ENCODE measurements at regions not wholly inside any gene's neighbourhood (a gene's known extent, or its start where the extent isn't known, plus 50 kb on each side); places are given as distances from the start of the nearest gene placed in this dataset.

- Histone ChIP-seq H4K20me1 (replicated peaks; ENCODE audit: insufficient read depth) (no peaks in the 10 kb centered on the region), H3K9me2 (ENCODE audit: insufficient read depth) (no peaks in the 10 kb centered on the region; the same call in 1 of the 2 replicates), H3K27ac (ENCODE audit: low read depth) (no peak overlapping the region), H3K4me2 (no peak overlapping the region), H3K4me3 (no peak overlapping the region), H3K79me2 (replicated peaks; ENCODE audit: insufficient read depth) (no peaks in the 10 kb centered on the region), H3K36me3 (ENCODE audit: insufficient read depth) (no peaks in the 10 kb centered on the region), H3K4me1 (ENCODE audit: insufficient read depth) (no peaks in the 10 kb centered on the region), H3K27me3 (ENCODE audit: insufficient read depth) (no peaks in the 10 kb centered on the region), H3F3A (replicated peaks; ENCODE audit: low read depth) (no peaks in the 10 kb centered on the region), H2AFZ (no peak overlapping the region)
- TF ChIP-seq ZNF331 (CRISPR knock-in tag; IDR thresholded peaks at IDR 0.05; ENCODE audit: low read depth) (no peak), CTCF (conservative IDR thresholded peaks at IDR 0.05; ENCODE audit: low read depth in 2 of 2) (peak; percentile 58 to 77)
- no peaks in the 10 kb centered on the region for H3K4me1 Mint-ChIP-seq
- DNase-seq (ENCODE audit: low spot score): peak; percentile 57
- H3K36me3 Mint-ChIP-seq (ENCODE audit: low read depth): no peaks in the 10 kb centered on the region
- peaks cover 3% of the 10 kb centered on the region; the same call in 1 of the 3 replicates for H3K9me3 Mint-ChIP-seq
- H3K27me3 Mint-ChIP-seq (ENCODE audit: insufficient read depth, low read depth, poor library complexity): peaks cover 3% of the 10 kb centered on the region
- no peak overlapping the region for H3K4me3 Mint-ChIP-seq
- H3K27ac Mint-ChIP-seq: no peak overlapping the region
- peak; percentile 89 for ATAC-seq
Measured at GRCh38 chr6:84549917-84550316, 214.5 kb downstream of the TBX18 start.

DNA sequence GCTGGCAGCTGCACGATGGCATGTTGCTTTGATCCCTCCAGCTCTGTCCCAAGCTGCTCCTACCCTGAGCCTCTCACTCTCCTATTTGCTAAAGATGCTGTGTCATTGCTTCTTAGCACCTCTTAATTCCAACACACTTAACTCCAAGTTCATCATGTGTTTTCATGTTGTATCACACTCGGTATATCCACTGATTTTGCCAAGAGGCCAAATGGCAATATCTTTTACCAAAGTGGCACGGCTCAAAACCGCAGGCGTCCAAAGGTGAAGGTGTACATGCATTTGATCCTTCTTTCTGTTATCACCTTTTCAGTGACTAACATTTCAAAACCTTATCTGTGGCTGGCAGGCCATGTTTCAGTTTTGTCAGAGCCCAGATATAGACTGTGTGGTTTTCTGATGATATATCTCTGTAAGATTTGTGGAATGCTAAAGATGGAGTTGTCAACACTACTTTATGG lies 217.0 kb downstream of the TBX18 start:
- Histone ChIP-seq H3K9me2 (ENCODE audit: insufficient read depth) (no peaks in the 10 kb centered on the region; the same call in 1 of the 2 replicates), H3K36me3 (ENCODE audit: insufficient read depth) (no peaks in the 10 kb centered on the region), H3F3A (replicated peaks; ENCODE audit: low read depth) (no peaks in the 10 kb centered on the region), H4K20me1 (replicated peaks; ENCODE audit: insufficient read depth) (no peaks in the 10 kb centered on the region), H3K4me2 (no peak overlapping the region), H3K4me1 (ENCODE audit: insufficient read depth) (no peaks in the 10 kb centered on the region), H3K79me2 (replicated peaks; ENCODE audit: insufficient read depth) (no peaks in the 10 kb centered on the region), H3K4me3 (no peak overlapping the region), H3K27ac (ENCODE audit: low read depth) (no peak overlapping the region), H3K27me3 (ENCODE audit: insufficient read depth) (no peaks in the 10 kb centered on the region), H2AFZ (0 out of 2 replicates have a peak overlapping the region, but pooled peaks have one; percentile 16)
- Mint-ChIP-seq H3K27me3 (ENCODE audit: insufficient read depth, low read depth, poor library complexity) (peaks cover 3% of the 10 kb centered on the region), H3K36me3 (ENCODE audit: low read depth) (no peaks in the 10 kb centered on the region), H3K27ac (no peak overlapping the region), H3K9me3 (peaks cover 20% of the 10 kb centered on the region), H3K4me1 (no peaks in the 10 kb centered on the region), H3K4me3 (no peak overlapping the region)
- ATAC-seq: no peak
- no peak for DNase-seq (ENCODE audit: low spot score)
- no peak for TF ChIP-seq CTCF (conservative IDR thresholded peaks at IDR 0.05; ENCODE audit: low read depth in 2 of 2)
- no peak for TF ChIP-seq NANOG (IDR thresholded peaks at IDR 0.05; ENCODE audit: borderline replicate concordance)

DNA sequence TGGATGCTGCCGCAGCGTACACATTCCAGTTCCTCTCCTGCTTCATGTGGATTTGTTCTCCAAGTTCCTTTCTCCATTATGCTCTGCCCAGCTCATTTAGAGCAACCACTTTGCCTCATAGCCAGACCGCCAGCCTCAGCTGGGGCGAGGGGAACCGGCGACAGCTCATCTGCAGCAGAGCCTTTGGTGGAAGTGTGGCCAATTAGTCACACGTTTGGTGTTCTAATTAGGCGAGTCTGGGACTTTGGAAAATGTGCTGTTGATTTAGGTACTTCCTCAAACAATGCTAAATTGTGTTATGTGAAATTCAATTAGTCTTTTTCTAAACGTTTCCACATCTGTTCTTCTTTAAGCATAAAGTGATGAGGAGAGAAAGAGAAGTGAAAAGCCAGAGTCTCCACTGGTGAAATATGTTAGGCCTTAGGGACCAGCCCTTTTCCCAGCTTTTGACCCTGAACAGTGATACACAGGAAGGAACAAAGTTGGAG lies 217.9 kb downstream of the TBX18 start:
- Histone ChIP-seq H3K79me2 (replicated peaks; ENCODE audit: insufficient read depth) (no peaks in the 10 kb centered on the region), H3K4me2 (no peak overlapping the region), H2AFZ (no peak overlapping the region), H3K4me1 (ENCODE audit: insufficient read depth) (no peaks in the 10 kb centered on the region), H3K27me3 (ENCODE audit: insufficient read depth) (no peaks in the 10 kb centered on the region), H3F3A (replicated peaks; ENCODE audit: low read depth) (no peaks in the 10 kb centered on the region), H3K36me3 (ENCODE audit: insufficient read depth) (no peaks in the 10 kb centered on the region), H3K27ac (ENCODE audit: low read depth) (no peak overlapping the region), H3K4me3 (no peak overlapping the region), H3K9me2 (ENCODE audit: insufficient read depth) (no peaks in the 10 kb centered on the region; the same call in 1 of the 2 replicates), H4K20me1 (replicated peaks; ENCODE audit: insufficient read depth) (no peaks in the 10 kb centered on the region)
- ATAC-seq: no peak
- Mint-ChIP-seq H3K36me3 (ENCODE audit: low read depth) (no peaks in the 10 kb centered on the region; the same call in 2 of the 3 replicates), H3K27me3 (ENCODE audit: insufficient read depth, low read depth, poor library complexity) (peaks cover 2% of the 10 kb centered on the region), H3K27ac (no peak overlapping the region), H3K4me3 (no peak overlapping the region), H3K9me3 (peaks cover 24% of the 10 kb centered on the region), H3K4me1 (no peaks in the 10 kb centered on the region)
- DNase-seq (ENCODE audit: low spot score): no peak
- no peak for TF ChIP-seq ZNF331 (CRISPR knock-in tag; IDR thresholded peaks at IDR 0.05; ENCODE audit: low read depth)
- TF ChIP-seq CREB1 (CRISPR knock-in tag; IDR thresholded peaks at IDR 0.05; ENCODE audit: low read depth): no peak
- no peak for TF ChIP-seq EZH2 (IDR thresholded peaks at IDR 0.05; ENCODE audit: low read depth, unreplicated experiment)
- no peak for TF ChIP-seq NANOG (IDR thresholded peaks at IDR 0.05; ENCODE audit: borderline replicate concordance)
- TF ChIP-seq REST (IDR thresholded peaks at IDR 0.05; ENCODE audit: unreplicated experiment): no peak
- TF ChIP-seq POLR2AphosphoS5 (IDR thresholded peaks at IDR 0.05; ENCODE audit: low read depth): no peak
- no peak for TF ChIP-seq ETS1 (IDR thresholded peaks at IDR 0.05)
